ENCODE measurements at regions not wholly inside any gene's neighbourhood (a gene's known extent, or its start where the extent isn't known, plus 50 kb on each side); places are given as distances from the start of the nearest gene placed in this dataset.
A peak's percentile ranks its signal among the peaks of the same experiment; 100 is the strongest.
"Not testable (repeated sequence)": the region's sequence is repeated elsewhere in the genome, so short reads cannot be mapped to it uniquely, and the experiment has no call there.

GRCh38 chr2:83109284-83109683 lies 1349.8 kb downstream of the SUCLG1 start:
- DNase-seq (ENCODE audit: missing footprints) (no peak), ATAC-seq (no peak)
- intact Hi-C loops (cut with DNase I) = no loop called here

- ATAC-seq (no peak), DNase-seq (ENCODE audit: missing footprints) (no peak)
- intact Hi-C loops (cut with DNase I) = no loop called here
Observed at GRCh38 chr2:83106853-83107252, 1352.2 kb downstream of the SUCLG1 start.

GRCh38 chr2:83104202-83104601 lies 1354.9 kb downstream of the SUCLG1 start:
- intact Hi-C loops (cut with DNase I) = no loop called here
- no peak for DNase-seq (ENCODE audit: missing footprints)

GRCh38 chr2:83103613-83104012 lies 1355.5 kb downstream of the SUCLG1 start:
- ATAC-seq = no peak
- intact Hi-C loops (cut with DNase I) = no loop called here
- DNase-seq (ENCODE audit: missing footprints) = no peak

More at GRCh38 chr2:83104202-83104601, 1354.9 kb downstream of the SUCLG1 start:
- ATAC-seq = no peak

GRCh38 chr2:83089051-83089450 lies 1370.0 kb downstream of the SUCLG1 start:
- ATAC-seq; intact Hi-C loops (cut with DNase I); DNase-seq (ENCODE audit: missing footprints): not testable (repeated sequence)

- intact Hi-C loops (cut with DNase I) = no loop called here
- no peak for DNase-seq (ENCODE audit: missing footprints)
- no peak for ATAC-seq
Observed at GRCh38 chr2:83085869-83086268, 1373.2 kb downstream of the SUCLG1 start.

GRCh38 chr2:83081826-83082690 lies 1377.0 kb downstream of the SUCLG1 start:
- intact Hi-C loops (cut with DNase I) = no loop called here
- DNase-seq (ENCODE audit: missing footprints) = no peak
- peak; percentile 94 for ATAC-seq

- intact Hi-C loops (cut with DNase I) = no loop called here
- DNase-seq (ENCODE audit: missing footprints) = no peak
- ATAC-seq = no peak
Observed at GRCh38 chr2:83079007-83079406, 1380.1 kb downstream of the SUCLG1 start.

GRCh38 chr2:83072767-83073166 lies 1386.3 kb downstream of the SUCLG1 start:
- intact Hi-C loops (cut with DNase I) = no loop called here
- DNase-seq (ENCODE audit: missing footprints) (no peak), ATAC-seq (no peak)

- DNase-seq (ENCODE audit: missing footprints) (no peak), ATAC-seq (no peak)
- intact Hi-C loops (cut with DNase I) = no loop called here
Observed at GRCh38 chr2:83071914-83072313, 1387.2 kb downstream of the SUCLG1 start.

GRCh38 chr2:83071352-83071751 lies 1387.7 kb downstream of the SUCLG1 start:
- intact Hi-C loops (cut with DNase I) = no loop called here
- DNase-seq (ENCODE audit: missing footprints) (no peak), ATAC-seq (no peak)

GRCh38 chr2:83069724-83070123 lies 1389.4 kb downstream of the SUCLG1 start:
- intact Hi-C loops (cut with DNase I) = no loop called here
- no peak for ATAC-seq
- no peak for DNase-seq (ENCODE audit: missing footprints)

GRCh38 chr2:83068714-83069113 lies 1390.4 kb downstream of the SUCLG1 start:
- DNase-seq (ENCODE audit: missing footprints) (no peak), ATAC-seq (no peak)
- intact Hi-C loops (cut with DNase I) = no loop called here

- intact Hi-C loops (cut with DNase I) = no loop called here
- ATAC-seq (no peak), DNase-seq (ENCODE audit: missing footprints) (no peak)
Observed at GRCh38 chr2:83067947-83068346, 1391.1 kb downstream of the SUCLG1 start.

GRCh38 chr2:83063933-83064332 lies 1395.1 kb downstream of the SUCLG1 start:
- ATAC-seq (no peak), DNase-seq (ENCODE audit: missing footprints) (no peak)
- intact Hi-C loops (cut with DNase I) = no loop called here

- DNase-seq (ENCODE audit: missing footprints) (no peak), ATAC-seq (no peak)
- intact Hi-C loops (cut with DNase I) = no loop called here
Observed at GRCh38 chr2:83063511-83063910, 1395.6 kb downstream of the SUCLG1 start.

- DNase-seq (ENCODE audit: missing footprints) (no peak), ATAC-seq (no peak)
- intact Hi-C loops (cut with DNase I) = no loop called here
Observed at GRCh38 chr2:83058683-83059082, 1400.4 kb downstream of the SUCLG1 start.

- intact Hi-C loops (cut with DNase I) = no loop called here
- no peak for ATAC-seq
Observed at GRCh38 chr2:83055376-83056010, 1403.6 kb downstream of the SUCLG1 start.

GRCh38 chr2:83054751-83055150 lies 1404.3 kb downstream of the SUCLG1 start:
- intact Hi-C loops (cut with DNase I) = no loop called here
- DNase-seq (ENCODE audit: missing footprints) = no peak

More at GRCh38 chr2:83055376-83056010, 1403.6 kb downstream of the SUCLG1 start:
- no peak for DNase-seq (ENCODE audit: missing footprints)

GRCh38 chr2:83051538-83052170 lies 1407.4 kb downstream of the SUCLG1 start:
- ATAC-seq = no peak
- no peak for DNase-seq (ENCODE audit: missing footprints)
- intact Hi-C loops (cut with DNase I) = no loop called here

More at GRCh38 chr2:83054751-83055150, 1404.3 kb downstream of the SUCLG1 start:
- ATAC-seq = no peak
